ENCODE measurements at regions not wholly inside any gene's neighbourhood (a gene's known extent, or its start where the extent isn't known, plus 50 kb on each side); places are given as distances from the start of the nearest gene placed in this dataset.

DNA sequence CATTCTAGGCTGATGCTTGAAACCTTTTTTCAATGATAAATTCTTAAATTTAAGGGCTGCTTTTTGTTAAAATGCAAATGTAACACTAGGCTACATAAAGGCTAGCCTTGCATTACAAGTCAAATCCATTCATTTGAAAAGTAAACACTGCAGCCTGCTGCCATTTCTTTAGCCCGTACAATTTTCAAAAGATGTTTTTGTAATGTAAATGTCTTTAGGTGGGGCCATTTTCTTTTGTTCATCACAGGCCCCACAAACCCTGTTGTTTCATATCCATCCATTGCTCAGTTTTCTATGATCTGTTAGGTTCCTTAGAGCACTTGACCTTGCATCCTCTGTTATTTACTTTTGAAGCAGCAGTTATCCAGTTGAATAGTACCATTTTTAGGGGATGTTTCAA is 296.2 kb upstream of the AMOT start:
- H3K4me3 ChIP-seq (ENCODE audit: low read depth, low read length), result no peak overlapping the region
- TF ChIP-seq, protein P1, sequence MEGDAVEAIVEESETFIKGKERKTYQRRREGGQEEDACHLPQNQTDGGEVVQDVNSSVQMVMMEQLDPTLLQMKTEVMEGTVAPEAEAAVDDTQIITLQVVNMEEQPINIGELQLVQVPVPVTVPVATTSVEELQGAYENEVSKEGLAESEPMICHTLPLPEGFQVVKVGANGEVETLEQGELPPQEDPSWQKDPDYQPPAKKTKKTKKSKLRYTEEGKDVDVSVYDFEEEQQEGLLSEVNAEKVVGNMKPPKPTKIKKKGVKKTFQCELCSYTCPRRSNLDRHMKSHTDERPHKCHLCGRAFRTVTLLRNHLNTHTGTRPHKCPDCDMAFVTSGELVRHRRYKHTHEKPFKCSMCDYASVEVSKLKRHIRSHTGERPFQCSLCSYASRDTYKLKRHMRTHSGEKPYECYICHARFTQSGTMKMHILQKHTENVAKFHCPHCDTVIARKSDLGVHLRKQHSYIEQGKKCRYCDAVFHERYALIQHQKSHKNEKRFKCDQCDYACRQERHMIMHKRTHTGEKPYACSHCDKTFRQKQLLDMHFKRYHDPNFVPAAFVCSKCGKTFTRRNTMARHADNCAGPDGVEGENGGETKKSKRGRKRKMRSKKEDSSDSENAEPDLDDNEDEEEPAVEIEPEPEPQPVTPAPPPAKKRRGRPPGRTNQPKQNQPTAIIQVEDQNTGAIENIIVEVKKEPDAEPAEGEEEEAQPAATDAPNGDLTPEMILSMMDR (IDR thresholded peaks at IDR 0.05; ENCODE audit: low read depth, low read length), result no peak
- in situ Hi-C loops (cut with HindIII; ENCODE audit: low sequenced_read_pairs), result no loop called here
- no peak for DNase-seq (ENCODE audit: low read depth, low spot score)

DNA sequence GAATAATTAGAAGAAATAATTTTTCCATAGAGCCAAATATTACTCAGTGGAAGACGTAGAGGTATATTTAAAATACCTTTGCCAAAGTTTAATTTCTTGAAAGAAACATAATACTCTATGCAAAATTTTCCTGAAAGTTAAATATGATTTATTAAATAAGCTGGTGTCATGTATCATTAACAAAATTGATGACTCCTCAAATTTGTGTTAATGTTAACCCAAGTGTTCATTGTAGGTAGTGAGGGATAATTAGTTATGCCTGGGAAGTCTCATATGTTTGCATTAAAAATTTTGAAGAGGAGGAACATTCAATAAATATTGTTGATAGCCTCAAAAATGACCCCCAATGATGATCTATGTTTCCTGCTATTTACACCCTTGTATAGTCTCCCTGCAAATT is 292.7 kb upstream of the AMOT start:
- TF ChIP-seq, protein P1 (IDR thresholded peaks at IDR 0.05; ENCODE audit: low read depth, low read length), result no peak
- in situ Hi-C loops (cut with HindIII; ENCODE audit: low sequenced_read_pairs), result no loop called here

DNA sequence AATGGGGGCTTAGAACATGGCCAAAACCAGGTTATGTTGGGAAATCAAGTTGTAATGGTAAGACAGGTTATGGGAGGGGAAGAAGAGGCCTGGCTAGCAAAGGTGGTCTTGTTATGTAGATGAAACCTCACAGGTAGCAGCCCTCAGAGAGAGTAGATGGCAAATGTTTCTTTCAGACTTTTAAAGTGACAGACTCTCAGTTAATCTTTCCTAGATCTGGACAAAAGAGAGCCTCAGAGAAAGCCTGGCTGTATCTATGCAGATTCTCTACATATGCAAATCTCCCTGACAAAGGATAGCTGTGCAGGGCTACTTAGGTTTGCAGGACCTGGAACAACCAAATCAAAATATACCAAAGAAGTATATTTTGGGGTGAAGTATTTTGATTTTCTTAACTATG is 284.1 kb upstream of the AMOT start:
- no peak overlapping the region for H3K4me3 ChIP-seq (ENCODE audit: low read depth, low read length)
- TF ChIP-seq, protein P1 (IDR thresholded peaks at IDR 0.05; ENCODE audit: low read depth, low read length), result no peak
- DNase-seq (ENCODE audit: low read depth, low spot score), result no peak
- in situ Hi-C loops (cut with HindIII; ENCODE audit: low sequenced_read_pairs), result no loop called here

More for the DNA sequence above, 292.7 kb upstream of the AMOT start:
- DNase-seq (ENCODE audit: low read depth, low spot score), result no peak
- H3K4me3 ChIP-seq (ENCODE audit: low read depth, low read length), result no peak overlapping the region

DNA sequence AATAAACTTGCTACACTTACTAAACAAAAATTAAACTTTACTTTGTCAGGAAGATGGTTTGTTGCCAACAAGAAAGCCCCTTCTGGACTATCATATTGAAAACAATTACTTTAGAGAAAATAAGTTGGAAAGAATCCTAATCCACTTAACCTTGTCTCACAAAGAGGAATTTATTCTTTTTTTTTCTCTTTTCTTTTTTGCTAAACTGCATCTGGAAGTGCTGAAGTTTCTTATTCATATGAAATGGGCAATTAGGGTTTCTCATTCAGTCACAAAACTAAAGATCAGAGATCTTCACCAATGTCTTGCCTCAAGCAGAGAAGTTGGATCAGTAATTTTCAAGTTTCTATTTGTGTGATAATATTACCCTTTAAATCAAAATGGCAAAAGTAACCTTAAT is 234.9 kb upstream of the AMOT start:
- TF ChIP-seq, protein P1 (IDR thresholded peaks at IDR 0.05; ENCODE audit: low read depth, low read length), result no peak
- in situ Hi-C loops (cut with HindIII; ENCODE audit: low sequenced_read_pairs), result no loop called here
- no peak for DNase-seq (ENCODE audit: low read depth, low spot score)
- H3K4me3 ChIP-seq (ENCODE audit: low read depth, low read length), result no peak overlapping the region

DNA sequence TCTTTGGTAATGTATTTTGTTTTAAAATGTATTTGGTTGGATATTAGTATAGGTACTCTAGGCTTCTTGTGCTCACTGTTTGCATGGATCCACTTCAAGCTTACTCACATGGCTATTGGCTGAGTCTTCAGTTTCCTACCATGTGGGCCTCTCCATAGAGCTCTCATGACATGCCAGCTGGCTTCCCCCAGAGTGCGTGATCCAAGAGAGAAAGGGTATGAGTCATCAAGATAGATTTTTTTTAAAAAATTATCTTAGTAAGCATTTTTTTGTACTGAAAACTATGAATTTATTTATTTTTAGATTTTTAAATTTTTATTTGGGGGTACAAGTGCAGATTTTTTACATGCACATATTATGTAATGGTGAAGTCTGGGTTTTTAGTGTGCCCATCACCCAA is 219.1 kb upstream of the AMOT start:
- in situ Hi-C loops (cut with HindIII; ENCODE audit: low sequenced_read_pairs), result no loop called here
- DNase-seq (ENCODE audit: low read depth, low spot score), result no peak
- H3K4me3 ChIP-seq (ENCODE audit: low read depth, low read length), result no peak overlapping the region
- TF ChIP-seq, protein P1 (IDR thresholded peaks at IDR 0.05; ENCODE audit: low read depth, low read length), result no peak

DNA sequence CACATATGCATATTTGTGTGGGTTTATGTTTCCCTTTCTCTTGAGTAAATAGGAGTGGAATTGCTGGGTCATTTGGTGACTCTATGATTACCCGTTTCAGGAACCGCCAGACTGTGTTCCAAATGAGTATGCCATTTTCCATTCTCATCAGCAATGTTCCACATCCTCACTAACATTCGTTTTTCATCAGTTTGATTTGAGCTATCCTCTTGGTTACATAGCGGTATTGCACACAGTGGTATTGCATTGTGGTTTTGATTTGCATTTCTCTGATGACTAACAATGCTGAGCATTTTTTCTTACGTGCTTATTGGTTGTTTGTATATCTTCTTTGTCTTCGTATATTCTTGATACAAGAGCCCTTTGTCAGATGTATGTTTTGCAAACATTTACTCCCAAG is 218.0 kb upstream of the AMOT start:
- peak; percentile 1 for DNase-seq (ENCODE audit: low read depth, low spot score)
- in situ Hi-C loops (cut with HindIII; ENCODE audit: low sequenced_read_pairs), result no loop called here
- H3K4me3 ChIP-seq (ENCODE audit: low read depth, low read length), result no peak overlapping the region
- TF ChIP-seq, protein P1 (IDR thresholded peaks at IDR 0.05; ENCODE audit: low read depth, low read length), result no peak

DNA sequence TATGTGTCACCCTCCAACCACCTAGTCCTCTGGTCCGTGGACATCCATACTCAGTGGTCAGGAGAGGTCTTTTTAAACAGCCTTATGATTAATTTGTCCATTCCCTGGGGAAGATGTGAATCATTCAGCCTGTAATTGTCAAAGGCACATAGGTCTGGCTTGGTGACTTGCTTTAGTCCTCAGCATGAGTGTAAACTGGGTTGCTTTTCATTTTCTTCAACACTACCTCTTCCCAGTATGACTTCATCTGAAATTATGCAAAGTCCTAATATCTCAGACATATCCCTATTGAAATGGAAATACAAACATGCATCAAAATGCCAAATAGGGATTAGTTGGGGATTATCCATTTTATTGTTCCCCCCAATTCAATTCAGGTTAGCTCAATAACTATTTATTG is 208.3 kb upstream of the AMOT start:
- H3K4me3 ChIP-seq (ENCODE audit: low read depth, low read length), result no peak overlapping the region
- TF ChIP-seq, protein P1 (IDR thresholded peaks at IDR 0.05; ENCODE audit: low read depth, low read length), result no peak
- DNase-seq (ENCODE audit: low read depth, low spot score), result no peak
- in situ Hi-C loops (cut with HindIII; ENCODE audit: low sequenced_read_pairs), result no loop called here
